K562 (cell line): ENCODE measurements at regions not wholly inside any gene's neighbourhood (a gene's known extent, or its start where the extent isn't known, plus 50 kb on each side); places are given as distances from the start of the nearest gene placed in this dataset.

Experiments
- ATAC-seq: fragments of 200-7000 bp; cut with Tn5 transposase; 3 replicates; pipeline ENCODE4 v1.9.1; 2020; ENCODE audit warnings: moderate library complexity
- BruUV-seq: library from RNA; stranded (reverse); fragments of 400-500 nt; replicated peaks from 2 replicates; lab custom pipeline; 2021; lab: Mats Ljungman, UMichigan
- CTCF ChIA-PET: fragments of 300-600 bp; formaldehyde crosslinking; extraction: SDS; loops from one replicate; lab custom pipeline; 2021; ENCODE audit warnings: low intra/inter-chr PET ratio; lab: Yijun Ruan, JAX
- POLR2A ChIA-PET: fragments of 300-600, 350-650 bp; sonication (Branson Sonifier 250); formaldehyde crosslinking; extraction: SDS; loops from one replicate; lab custom pipeline; 2021; ENCODE audit warnings: antibody characterized with exemption, inconsistent platforms; lab: Yijun Ruan, JAX
- DNase-seq, 4 experiments: peaks; one replicate each; pipeline versions ENCODE4 v3.0.0 to v3.0.0-alpha.2; 2011 to 2018; ENCODE audit warnings: low spot score in 3 of 4, mixed read lengths in 3 of 4; ENCODE audit errors: extremely low read depth in 1 of 4
- FAIRE-seq: peaks from 2 replicates; lab custom pipeline; 2011; peaks lifted over from hg19 to GRCh38; lab: Jason Lieb, UNC
- H2AFZ ChIP-seq: 2 replicates; pipeline ENCODE4 v1.6.0; 2011; ENCODE audit warnings: low read depth, low read length, control low read depth, inconsistent platforms
- H3K27ac ChIP-seq: fragments of 200-600 bp; 3 replicates; pipeline ENCODE4 v1.8.0; 2011; ENCODE audit warnings: low read depth, mild to moderate bottlenecking, control low read depth, inconsistent platforms, low read length, moderate library complexity, mixed read lengths; ENCODE audit errors: extremely low read depth
- H3K27me3 ChIP-seq, 2 experiments: fragments of 300-600 bp in 1 of 2; 2 replicates in 1 of 2; 3 replicates in 1 of 2; pipeline versions ENCODE4 v1.6.0 to v1.8.0; 2011; ENCODE audit warnings: inconsistent platforms in 2 of 2, low read length in 2 of 2, mild to moderate bottlenecking in 1 of 2, mixed read lengths in 1 of 2, moderate library complexity in 1 of 2; ENCODE audit not compliant: control insufficient read depth in 2 of 2, insufficient read depth in 2 of 2
- H3K36me3 ChIP-seq: fragments of 300-600 bp; 3 replicates; pipeline ENCODE4 v1.8.0; 2011; ENCODE audit warnings: mild to moderate bottlenecking, low read length, inconsistent platforms; ENCODE audit not compliant: control insufficient read depth, insufficient read depth
- H3K4me1 ChIP-seq, 2 experiments: fragments of 200-600 bp in 1 of 2; replicated peaks in 1 of 2; 2 replicates in 1 of 2; 3 replicates in 1 of 2; pipeline versions ENCODE4 v1.5.1 to v1.8.0; 2011; ENCODE audit warnings: inconsistent platforms in 2 of 2, low read length in 2 of 2, mild to moderate bottlenecking in 1 of 2, mixed read lengths in 1 of 2, moderate library complexity in 1 of 2; ENCODE audit not compliant: control insufficient read depth in 2 of 2, insufficient read depth in 2 of 2
- H3K4me2 ChIP-seq: 2 replicates; pipeline ENCODE4 v1.6.1; 2011; ENCODE audit warnings: low read length, control low read depth, inconsistent platforms, mixed read lengths; ENCODE audit not compliant: insufficient read depth
- H3K4me3 ChIP-seq: fragments of 200-600 bp; sonication (generic), shearing (Covaris generic); 2 replicates; pipeline ENCODE4 v1.5.1; 2016; ENCODE audit warnings: control low read depth, inconsistent platforms
- H3K79me2 ChIP-seq: fragments of 200-600 bp; 3 replicates; pipeline ENCODE4 v1.8.0; 2011; ENCODE audit warnings: low read length, inconsistent platforms; ENCODE audit not compliant: control insufficient read depth, insufficient read depth
- H3K9ac ChIP-seq, 2 experiments: 2 replicates each; pipeline versions ENCODE4 v1.6.0 to v1.6.1; 2011; ENCODE audit warnings: low read depth in 2 of 2, low read length in 2 of 2, control low read depth in 1 of 2, inconsistent platforms in 1 of 2, mild to moderate bottlenecking in 1 of 2, mixed read lengths in 1 of 2; ENCODE audit not compliant: insufficient read depth in 1 of 2
- H3K9me1 ChIP-seq: one replicate; pipeline ENCODE4 v1.6.0; 2011; ENCODE audit warnings: inconsistent platforms, mild to moderate bottlenecking, low read length, moderate library complexity; ENCODE audit not compliant: control insufficient read depth, insufficient read depth
- H3K9me3 ChIP-seq: replicated peaks from 2 replicates; pipeline ENCODE4 v1.5.1; 2011; ENCODE audit warnings: low read depth, low read length, inconsistent platforms; ENCODE audit not compliant: control insufficient read depth, insufficient read depth
- H4K20me1 ChIP-seq: replicated peaks from 2 replicates; pipeline ENCODE4 v1.6.1; 2011; ENCODE audit warnings: low read length, inconsistent platforms, mixed read lengths; ENCODE audit not compliant: control insufficient read depth, insufficient read depth
- CC2D1A ChIP-seq: fragments of 450-650 bp; IDR thresholded peaks from 2 replicates; pipeline ENCODE4 v1.6.1; 2017; ENCODE audit warnings: mild to moderate bottlenecking
- CHD2 ChIP-seq: IDR thresholded peaks from 2 replicates; pipeline ENCODE4 v1.6.1; 2011; ENCODE audit warnings: low read depth, low read length
- DIDO1 ChIP-seq: fragments of 450-650 bp; IDR thresholded peaks from 2 replicates; pipeline ENCODE4 v1.6.1; 2016; ENCODE audit warnings: low read depth, missing biosample characterization, missing genetic modification characterization
- DPF2 ChIP-seq: fragments of 450-650 bp; IDR thresholded peaks from 2 replicates; pipeline ENCODE4 v1.6.1; 2016
- HMG20B ChIP-seq: fragments of 250-450 bp; sonication (Bioruptor Pico); IDR thresholded peaks from 2 replicates; pipeline ENCODE4 v1.5.0; 2021; ENCODE audit warnings: mild to moderate bottlenecking
- HOXB6 ChIP-seq: fragments of 250-450 bp; sonication (Bioruptor Pico); IDR thresholded peaks from 2 replicates; pipeline ENCODE4 v1.5.1; 2022; ENCODE audit warnings: mild to moderate bottlenecking, borderline replicate concordance
- MECOM ChIP-seq: fragments of 250-450 bp; sonication (Bioruptor Pico); IDR thresholded peaks from 2 replicates; pipeline ENCODE4 v1.8.0; 2022; ENCODE audit warnings: inconsistent platforms
- PRDM10 ChIP-seq: fragments of 450-650 bp; IDR thresholded peaks from 2 replicates; pipeline ENCODE4 v1.6.1; 2018; ENCODE audit not compliant: partially characterized antibody
- ZNF175 ChIP-seq: fragments of 200-800 bp; sonication (Bioruptor generic); IDR thresholded peaks from 2 replicates; pipeline ENCODE4 v1.6.1; 2016; ENCODE audit warnings: low read depth, mild to moderate bottlenecking, missing genetic modification characterization, missing compliant biosample characterization
- ZNF263 ChIP-seq: sonication (generic); formaldehyde crosslinking; IDR thresholded peaks from 2 replicates; pipeline ENCODE4 v1.8.0; 2022; ENCODE audit warnings: mild to moderate bottlenecking, missing genetic modification reagents, borderline replicate concordance
- WGBS: fragments of 100-300 bp; shearing (Covaris generic); methylation state at CpG from one replicate; pipeline ENCODE4 v1.1.6; 2016; ENCODE audit warnings: low coverage, mixed read lengths; ENCODE audit not compliant: insufficient coverage; ENCODE audit errors: missing lambda C conversion rate; 5-methylcytosine and 5-hydroxymethylcytosine counted together
- in situ Hi-C: fragments of 300-500 bp; cut with MboI; formaldehyde crosslinking; loops from 4 replicates; pipeline ENCODE4 v1.15.0; 2018; ENCODE audit warnings: inconsistent platforms, mixed read lengths
- intact Hi-C: fragments of 100-400 bp; cut with micrococcal nuclease; formaldehyde crosslinking; loops from 2 replicates; pipeline ENCODE4 v1.14.2; 2022
- TF ChIP-seq, protein P1 (sequence below): sonication (generic); formaldehyde crosslinking; IDR thresholded peaks from 2 replicates; pipeline ENCODE4 v1.8.1; 2023; ENCODE audit warnings: mild to moderate bottlenecking, missing genetic modification reagents, moderate library complexity
- TF ChIP-seq, protein P2 (sequence below), 2 experiments: IDR thresholded peaks; 2 replicates each; pipeline ENCODE4 v1.6.1; 2012; ENCODE audit warnings: improper control_type of control experiment in 2 of 2, low read depth in 2 of 2, low read length in 2 of 2, borderline replicate concordance in 1 of 2
- TF ChIP-seq, protein P3 (sequence below): fragments of 450-650 bp; IDR thresholded peaks from 2 replicates; pipeline ENCODE4 v1.6.1; 2016; ENCODE audit warnings: low read depth, mild to moderate bottlenecking, moderate library complexity

- intact Hi-C loops (no loop called here), in situ Hi-C loops (no loop called here)
- no peaks in the 10 kb centered on the region for H3K36me3 ChIP-seq
- H3K4me2 ChIP-seq, result no peak overlapping the region
- H3K9me3 ChIP-seq, result no peaks in the 10 kb centered on the region
- H3K27me3 ChIP-seq, result no peaks in the 10 kb centered on the region
- H4K20me1 ChIP-seq, result no peaks in the 10 kb centered on the region
- H3K9me1 ChIP-seq, result no peaks in the 10 kb centered on the region
- ChIA-PET POLR2A (no interaction called here), CTCF (no interaction called here)
- DNase-seq (no peak), ATAC-seq (no peak), FAIRE-seq (no peak)
- no TSS peak for BruUV-seq
- 2% methylated on average over 6 of the region's 6 CpGs for WGBS
- no peaks in the 10 kb centered on the region for H3K4me1 ChIP-seq
- no peak overlapping the region for H3K4me3 ChIP-seq
- no peak overlapping the region for H3K27ac ChIP-seq
- no peaks in the 10 kb centered on the region for H3K79me2 ChIP-seq
- H2AFZ ChIP-seq, result no peak overlapping the region
- no peak overlapping the region for H3K9ac ChIP-seq
- TF ChIP-seq HMG20B (CRISPR knock-in tag) (no peak), CHD2 (no peak), DIDO1 (tag) (no peak), HOXB6 (no peak), CC2D1A (no peak), PRDM10 (no peak), ZNF263 (no peak), MECOM (no peak), DPF2 (no peak), ZNF175 (no peak)
- TF ChIP-seq, protein P1, sequence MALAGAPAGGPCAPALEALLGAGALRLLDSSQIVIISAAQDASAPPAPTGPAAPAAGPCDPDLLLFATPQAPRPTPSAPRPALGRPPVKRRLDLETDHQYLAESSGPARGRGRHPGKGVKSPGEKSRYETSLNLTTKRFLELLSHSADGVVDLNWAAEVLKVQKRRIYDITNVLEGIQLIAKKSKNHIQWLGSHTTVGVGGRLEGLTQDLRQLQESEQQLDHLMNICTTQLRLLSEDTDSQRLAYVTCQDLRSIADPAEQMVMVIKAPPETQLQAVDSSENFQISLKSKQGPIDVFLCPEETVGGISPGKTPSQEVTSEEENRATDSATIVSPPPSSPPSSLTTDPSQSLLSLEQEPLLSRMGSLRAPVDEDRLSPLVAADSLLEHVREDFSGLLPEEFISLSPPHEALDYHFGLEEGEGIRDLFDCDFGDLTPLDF, result no peak
- TF ChIP-seq, protein P2, sequence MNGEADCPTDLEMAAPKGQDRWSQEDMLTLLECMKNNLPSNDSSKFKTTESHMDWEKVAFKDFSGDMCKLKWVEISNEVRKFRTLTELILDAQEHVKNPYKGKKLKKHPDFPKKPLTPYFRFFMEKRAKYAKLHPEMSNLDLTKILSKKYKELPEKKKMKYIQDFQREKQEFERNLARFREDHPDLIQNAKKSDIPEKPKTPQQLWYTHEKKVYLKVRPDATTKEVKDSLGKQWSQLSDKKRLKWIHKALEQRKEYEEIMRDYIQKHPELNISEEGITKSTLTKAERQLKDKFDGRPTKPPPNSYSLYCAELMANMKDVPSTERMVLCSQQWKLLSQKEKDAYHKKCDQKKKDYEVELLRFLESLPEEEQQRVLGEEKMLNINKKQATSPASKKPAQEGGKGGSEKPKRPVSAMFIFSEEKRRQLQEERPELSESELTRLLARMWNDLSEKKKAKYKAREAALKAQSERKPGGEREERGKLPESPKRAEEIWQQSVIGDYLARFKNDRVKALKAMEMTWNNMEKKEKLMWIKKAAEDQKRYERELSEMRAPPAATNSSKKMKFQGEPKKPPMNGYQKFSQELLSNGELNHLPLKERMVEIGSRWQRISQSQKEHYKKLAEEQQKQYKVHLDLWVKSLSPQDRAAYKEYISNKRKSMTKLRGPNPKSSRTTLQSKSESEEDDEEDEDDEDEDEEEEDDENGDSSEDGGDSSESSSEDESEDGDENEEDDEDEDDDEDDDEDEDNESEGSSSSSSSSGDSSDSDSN (IDR thresholded peaks at IDR 0.05; ENCODE audit: borderline replicate concordance in 1 of 2, low read depth in 2 of 2, low read length in 2 of 2), result no peak
- TF ChIP-seq, protein P3, sequence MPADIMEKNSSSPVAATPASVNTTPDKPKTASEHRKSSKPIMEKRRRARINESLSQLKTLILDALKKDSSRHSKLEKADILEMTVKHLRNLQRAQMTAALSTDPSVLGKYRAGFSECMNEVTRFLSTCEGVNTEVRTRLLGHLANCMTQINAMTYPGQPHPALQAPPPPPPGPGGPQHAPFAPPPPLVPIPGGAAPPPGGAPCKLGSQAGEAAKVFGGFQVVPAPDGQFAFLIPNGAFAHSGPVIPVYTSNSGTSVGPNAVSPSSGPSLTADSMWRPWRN, result no peak
These were observed 730.7 kb downstream of the SQOR start for GRCh38 chr15:46365572-46365971.
